ENCODE measurements at regions not wholly inside any gene's neighbourhood (a gene's known extent, or its start where the extent isn't known, plus 50 kb on each side); places are given as distances from the start of the nearest gene placed in this dataset.

GRCh38 chr6:6884916-6885315 lies 222.8 kb upstream of the RREB1 start:
- FAIRE-seq (no peak), DNase-seq (ENCODE audit: insufficient read length, low spot score) (no peak)

GRCh38 chr6:6885521-6886170 lies 222.1 kb upstream of the RREB1 start:
- DNase-seq (ENCODE audit: insufficient read length, low spot score) (no peak), FAIRE-seq (no peak)

- DNase-seq (ENCODE audit: insufficient read length, low spot score) (no peak), FAIRE-seq (no peak)
Observed at GRCh38 chr6:6886171-6886885, 221.4 kb upstream of the RREB1 start.

- FAIRE-seq, result no peak
- no peak for DNase-seq (ENCODE audit: insufficient read length, low spot score)
Observed at GRCh38 chr6:6886886-6887285, 220.9 kb upstream of the RREB1 start.

- DNase-seq (ENCODE audit: insufficient read length, low spot score), result no peak
- no peak for FAIRE-seq
Observed at GRCh38 chr6:6889601-6890000, 218.2 kb upstream of the RREB1 start.

GRCh38 chr6:6890400-6890858 lies 217.3 kb upstream of the RREB1 start:
- FAIRE-seq, result no peak
- no peak for DNase-seq (ENCODE audit: insufficient read length, low spot score)

- no peak for DNase-seq (ENCODE audit: insufficient read length, low spot score)
- FAIRE-seq, result no peak
Observed at GRCh38 chr6:6891125-6891721, 216.5 kb upstream of the RREB1 start.

- DNase-seq (ENCODE audit: insufficient read length, low spot score), result no peak
- no peak for FAIRE-seq
Observed at GRCh38 chr6:6891949-6892461, 215.8 kb upstream of the RREB1 start.

- DNase-seq (ENCODE audit: insufficient read length, low spot score), result no peak
- FAIRE-seq, result no peak
Observed at GRCh38 chr6:6892744-6893583, 214.8 kb upstream of the RREB1 start.

GRCh38 chr6:6893701-6894100 lies 214.1 kb upstream of the RREB1 start:
- DNase-seq (ENCODE audit: insufficient read length, low spot score) (no peak), FAIRE-seq (no peak)

GRCh38 chr6:6895929-6896328 lies 211.8 kb upstream of the RREB1 start:
- FAIRE-seq (no peak), DNase-seq (ENCODE audit: insufficient read length, low spot score) (no peak)

- FAIRE-seq, result no peak
- no peak for DNase-seq (ENCODE audit: insufficient read length, low spot score)
Observed at GRCh38 chr6:6897140-6897539, 210.6 kb upstream of the RREB1 start.

GRCh38 chr6:6900569-6901204 lies 207.1 kb upstream of the RREB1 start:
- no peak for DNase-seq (ENCODE audit: insufficient read length, low spot score)
- no peak for FAIRE-seq

GRCh38 chr6:6901205-6901719 lies 206.5 kb upstream of the RREB1 start:
- FAIRE-seq (no peak), DNase-seq (ENCODE audit: insufficient read length, low spot score) (no peak)

- FAIRE-seq, result no peak
Observed at GRCh38 chr6:6901945-6902344, 205.8 kb upstream of the RREB1 start.

GRCh38 chr6:6905961-6906518 lies 201.7 kb upstream of the RREB1 start:
- no peak for DNase-seq (ENCODE audit: insufficient read length, low spot score)
- FAIRE-seq, result no peak

More at GRCh38 chr6:6901945-6902344, 205.8 kb upstream of the RREB1 start:
- no peak for DNase-seq (ENCODE audit: insufficient read length, low spot score)

- FAIRE-seq (no peak), DNase-seq (ENCODE audit: insufficient read length, low spot score) (no peak)
Observed at GRCh38 chr6:6906570-6907213, 201.1 kb upstream of the RREB1 start.

- no peak for DNase-seq (ENCODE audit: insufficient read length, low spot score)
- no peak for FAIRE-seq
Observed at GRCh38 chr6:6907286-6907685, 200.5 kb upstream of the RREB1 start.

GRCh38 chr6:6908121-6908520 lies 199.6 kb upstream of the RREB1 start:
- FAIRE-seq (no peak), DNase-seq (ENCODE audit: insufficient read length, low spot score) (no peak)

Data from GM19239 (cell line).